Gastrocnemius medialis (tissue), 4 donors: ENCODE measurements at regions not wholly inside any gene's neighbourhood (a gene's known extent, or its start where the extent isn't known, plus 50 kb on each side); places are given as distances from the start of the nearest gene placed in this dataset.
"Not testable (repeated sequence)": the region's sequence is repeated elsewhere in the genome, so short reads cannot be mapped to it uniquely, and the experiment has no call there.

Experiments
- ATAC-seq, 2 donors: fragments of 150-250 bp; one replicate each; pipeline ENCODE4 v1.9.1; 2016
- DNase-seq, 2 donors: peaks; one replicate each; pipeline ENCODE4 v3.0.0-alpha.2; 2019
- H3K27ac ChIP-seq, 4 donors: fragments of 200-600 bp; sonication (generic); 1 replicate in 1 of 4; 2 replicates in 3 of 4; pipeline ENCODE4 v1.5.1; 2016 to 2018; ENCODE audit warnings: mild to moderate bottlenecking in 2 of 4, moderate library complexity in 1 of 4
- H3K27me3 ChIP-seq, 3 donors: fragments of 200-600 bp; sonication (generic) in 2 of 3; 1 replicate in 1 of 3; 2 replicates in 2 of 3; pipeline versions ENCODE4 v1.5.1 to v1.6.0; 2016 to 2019; ENCODE audit warnings: mild to moderate bottlenecking in 1 of 3, moderate library complexity in 1 of 3
- H3K36me3 ChIP-seq, 2 donors: fragments of 200-600 bp; sonication (generic) in 1 of 2; one replicate each; pipeline ENCODE4 v1.5.1; 2017 to 2018
- H3K4me1 ChIP-seq, 2 donors: fragments of 200-600 bp; sonication (generic) in 1 of 2; one replicate each; pipeline ENCODE4 v1.5.1; 2016 to 2017; ENCODE audit warnings: mild to moderate bottlenecking in 2 of 2
- H3K4me3 ChIP-seq, 4 donors: fragments of 200-600 bp; sonication (generic) in 3 of 4; 1 replicate in 1 of 4; 2 replicates in 3 of 4; pipeline ENCODE4 v1.5.1; 2016 to 2019; ENCODE audit warnings: mild to moderate bottlenecking in 2 of 4
- H3K9me3 ChIP-seq, 3 donors: fragments of 200-600 bp; sonication (generic) in 2 of 3; 1 replicate in 1 of 3; 2 replicates in 2 of 3; pipeline ENCODE4 v1.5.1; 2016 to 2019
- POLR2A ChIP-seq, 2 donors: fragments of 450-650 bp; IDR thresholded peaks; one replicate each; pipeline ENCODE4 v1.6.1; 2017; ENCODE audit warnings: antibody characterized with exemption in 2 of 2, mild to moderate bottlenecking in 2 of 2, moderate library complexity in 2 of 2
- in situ Hi-C, 4 donors: fragments of 200-750 bp; cut with MboI; loops; one replicate each; pipeline versions ENCODE4 v1.15.0 to v1.8.0; 2017; ENCODE audit warnings: low sequenced_read_pairs in 4 of 4
- intact Hi-C: fragments of 100-400 bp; cut with DNase I; formaldehyde crosslinking; loops from one replicate; pipeline ENCODE4 v1.15.1; 2023; ENCODE audit warnings: low total_unique reads
- TF ChIP-seq, protein P1 (sequence below), 5 experiments: fragments of 450-650 bp in 3 of 5; fragments of 200-600 bp in 2 of 5; sonication (generic) in 2 of 5; IDR thresholded peaks in 4 of 5; conservative IDR thresholded peaks in 1 of 5; 1 replicate in 4 of 5; 2 replicates in 1 of 5; pipeline ENCODE4 v1.5.1; 2016 to 2019; ENCODE audit warnings: antibody characterized with exemption in 5 of 5, mild to moderate bottlenecking in 3 of 5, moderate library complexity in 3 of 5

DNA sequence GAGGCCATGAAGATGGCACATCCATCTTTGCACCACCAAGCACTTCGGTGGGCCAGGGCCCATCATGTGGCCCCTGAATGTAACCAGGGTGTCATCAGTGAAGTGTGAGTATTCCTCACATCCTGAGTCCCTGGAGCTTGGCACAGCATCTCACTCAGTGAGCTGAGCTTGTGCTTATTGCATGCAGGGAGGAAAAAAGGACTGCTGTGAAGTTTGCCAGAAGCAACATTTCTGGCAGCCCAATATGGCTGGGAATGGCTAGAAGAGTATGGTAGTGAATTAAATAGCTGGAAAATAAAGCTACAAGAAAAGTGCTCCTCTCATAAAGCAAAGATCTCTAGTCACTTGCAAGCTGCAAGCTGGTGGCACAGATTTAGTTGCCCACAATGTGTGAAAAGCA is 109.3 kb downstream of the TNFSF18 start:
- Histone ChIP-seq H3K27me3 (no peaks in the 10 kb centered on the region), H3K27ac (no peak overlapping the region), H3K4me1 (no peaks in the 10 kb centered on the region), H3K4me3 (no peak overlapping the region), H3K9me3 (no peaks in the 10 kb centered on the region), H3K36me3 (no peaks in the 10 kb centered on the region)
- TF ChIP-seq, protein P1, sequence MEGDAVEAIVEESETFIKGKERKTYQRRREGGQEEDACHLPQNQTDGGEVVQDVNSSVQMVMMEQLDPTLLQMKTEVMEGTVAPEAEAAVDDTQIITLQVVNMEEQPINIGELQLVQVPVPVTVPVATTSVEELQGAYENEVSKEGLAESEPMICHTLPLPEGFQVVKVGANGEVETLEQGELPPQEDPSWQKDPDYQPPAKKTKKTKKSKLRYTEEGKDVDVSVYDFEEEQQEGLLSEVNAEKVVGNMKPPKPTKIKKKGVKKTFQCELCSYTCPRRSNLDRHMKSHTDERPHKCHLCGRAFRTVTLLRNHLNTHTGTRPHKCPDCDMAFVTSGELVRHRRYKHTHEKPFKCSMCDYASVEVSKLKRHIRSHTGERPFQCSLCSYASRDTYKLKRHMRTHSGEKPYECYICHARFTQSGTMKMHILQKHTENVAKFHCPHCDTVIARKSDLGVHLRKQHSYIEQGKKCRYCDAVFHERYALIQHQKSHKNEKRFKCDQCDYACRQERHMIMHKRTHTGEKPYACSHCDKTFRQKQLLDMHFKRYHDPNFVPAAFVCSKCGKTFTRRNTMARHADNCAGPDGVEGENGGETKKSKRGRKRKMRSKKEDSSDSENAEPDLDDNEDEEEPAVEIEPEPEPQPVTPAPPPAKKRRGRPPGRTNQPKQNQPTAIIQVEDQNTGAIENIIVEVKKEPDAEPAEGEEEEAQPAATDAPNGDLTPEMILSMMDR (IDR thresholded peaks at IDR 0.05 in 4 of 5, conservative IDR thresholded peaks at IDR 0.05 in 1 of 5) = no peak
- no peak for TF ChIP-seq POLR2A (IDR thresholded peaks at IDR 0.05)
- ATAC-seq (no peak), DNase-seq (no peak)
- intact Hi-C loops (no loop called here), in situ Hi-C loops (no loop called here)

DNA sequence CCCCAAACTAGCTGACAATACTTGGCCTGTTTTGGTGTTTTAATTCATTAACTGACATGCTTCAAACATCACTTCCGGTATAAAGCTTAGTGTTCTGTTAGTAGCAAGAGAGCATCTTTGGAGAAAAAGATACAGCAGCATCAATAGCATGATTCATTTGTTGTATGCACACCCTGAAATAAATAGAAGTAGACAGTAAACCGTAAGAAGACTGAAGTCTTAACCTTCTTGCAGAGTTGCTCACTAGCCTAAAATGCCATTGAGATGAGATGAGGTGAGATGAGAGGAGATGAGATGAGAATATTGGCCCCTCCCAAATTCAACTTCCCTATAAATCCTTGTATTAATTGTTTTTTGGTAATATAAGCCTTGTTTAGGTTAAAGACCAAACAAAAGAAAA is 108.8 kb downstream of the TNFSF18 start:
- intact Hi-C loops = no loop called here
- DNase-seq = no peak
- Histone ChIP-seq H3K9me3 (no peaks in the 10 kb centered on the region), H3K4me1 (no peaks in the 10 kb centered on the region), H3K27me3 (no peaks in the 10 kb centered on the region), H3K36me3 (no peaks in the 10 kb centered on the region), H3K27ac (no peak overlapping the region), H3K4me3 (no peak overlapping the region)
- no peak for TF ChIP-seq POLR2A (IDR thresholded peaks at IDR 0.05)
- in situ Hi-C loops = no loop called here
- ATAC-seq = no peak

DNA sequence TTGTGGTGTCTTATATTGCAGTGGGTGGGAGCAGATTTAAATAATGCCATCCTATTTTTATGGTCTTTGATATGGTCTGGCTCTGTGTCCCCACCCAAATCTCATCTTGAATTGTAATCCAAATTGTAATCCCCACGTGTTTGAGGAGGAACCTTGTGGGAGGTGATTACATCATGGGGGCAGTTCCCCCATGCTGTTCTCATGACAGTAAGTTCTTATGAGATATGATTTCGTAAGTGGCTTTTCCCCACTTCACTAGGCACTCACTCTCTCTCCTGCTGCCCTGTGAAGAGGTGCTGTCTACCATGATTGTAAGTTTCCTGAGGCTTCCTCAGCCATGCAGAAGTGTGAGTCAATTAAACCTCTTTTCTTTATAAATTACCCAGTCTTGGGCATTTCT is 107.6 kb downstream of the TNFSF18 start:
- H3K36me3 ChIP-seq, intact Hi-C loops: not testable (repeated sequence)

DNA sequence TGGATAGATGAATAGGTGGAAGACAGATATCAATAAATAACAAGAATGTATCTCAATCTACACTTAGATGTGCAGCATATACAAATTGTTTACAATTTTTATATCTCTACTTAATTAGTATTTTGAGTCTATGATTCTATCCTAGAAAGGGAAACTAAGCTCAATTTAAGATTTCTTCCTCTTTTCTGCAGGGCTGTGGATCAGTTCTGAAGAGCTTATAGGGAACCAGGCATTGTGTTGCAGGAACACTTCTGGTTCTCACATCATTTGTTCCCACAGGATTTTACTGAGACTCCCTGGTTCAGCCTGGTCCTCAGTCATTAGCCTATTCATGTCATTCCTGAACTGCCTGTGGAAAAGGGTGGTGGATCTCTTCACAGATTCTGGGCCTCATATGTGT is 105.8 kb downstream of the TNFSF18 start:
- Histone ChIP-seq H3K27me3 (no peaks in the 10 kb centered on the region), H3K4me1 (no peaks in the 10 kb centered on the region), H3K27ac (no peak overlapping the region), H3K4me3 (no peak overlapping the region), H3K9me3 (no peaks in the 10 kb centered on the region), H3K36me3 (no peaks in the 10 kb centered on the region)
- DNase-seq = no peak
- intact Hi-C loops (no loop called here), in situ Hi-C loops (no loop called here)
- TF ChIP-seq, protein P1 (IDR thresholded peaks at IDR 0.05 in 4 of 5, conservative IDR thresholded peaks at IDR 0.05 in 1 of 5) = no peak
- no peak for TF ChIP-seq POLR2A (IDR thresholded peaks at IDR 0.05)
- no peak for ATAC-seq

More for the DNA sequence above, 107.6 kb downstream of the TNFSF18 start:
- H3K9me3 ChIP-seq, ATAC-seq, in situ Hi-C loops, DNase-seq, H3K27me3 ChIP-seq, H3K27ac ChIP-seq, H3K4me3 ChIP-seq, H3K4me1 ChIP-seq: not testable (repeated sequence)

DNA sequence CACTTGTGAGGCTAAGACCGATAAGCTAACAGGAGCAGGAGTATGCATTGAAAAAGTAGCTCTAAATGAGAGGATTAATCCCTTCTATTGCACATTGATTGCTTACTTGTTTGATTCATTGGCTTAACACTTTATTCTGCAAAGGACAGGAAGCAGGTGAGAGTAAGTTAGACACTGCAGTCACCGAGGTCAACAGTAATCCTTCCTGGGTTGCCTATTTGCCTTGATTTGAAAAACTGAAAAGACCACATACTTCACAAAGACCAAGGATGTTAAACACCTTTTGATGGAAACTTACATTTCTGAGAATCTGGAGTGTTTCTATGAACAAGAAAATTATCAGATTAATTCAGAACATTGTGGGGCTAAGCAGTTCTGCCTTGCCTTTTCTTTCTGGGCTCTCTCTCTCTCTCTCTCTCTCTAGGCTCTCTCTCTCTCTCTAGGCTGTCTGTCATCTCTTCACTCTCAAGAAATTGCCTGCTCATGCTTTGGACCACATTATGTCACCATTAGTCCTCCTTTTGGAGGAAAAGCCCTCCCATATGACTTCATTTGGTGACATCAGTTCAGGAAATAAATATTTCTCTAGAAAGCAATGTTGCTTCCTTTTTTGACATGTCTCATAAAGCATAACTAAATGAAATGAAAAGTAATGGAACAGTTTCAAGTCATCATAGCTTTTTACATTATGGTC is 103.8 kb downstream of the TNFSF18 start:
- intact Hi-C loops = no loop called here

More for the DNA sequence above, 103.8 kb downstream of the TNFSF18 start:
- no peaks in the 10 kb centered on the region for H3K27me3 ChIP-seq
- no peaks in the 10 kb centered on the region for H3K4me1 ChIP-seq
- H3K27ac ChIP-seq = no peak overlapping the region
- ATAC-seq = no peak
- in situ Hi-C loops = no loop called here
- no peak overlapping the region for H3K4me3 ChIP-seq
- no peak for DNase-seq
- no peaks in the 10 kb centered on the region for H3K36me3 ChIP-seq
- H3K9me3 ChIP-seq = no peaks in the 10 kb centered on the region
- TF ChIP-seq, protein P1 (IDR thresholded peaks at IDR 0.05 in 4 of 5, conservative IDR thresholded peaks at IDR 0.05 in 1 of 5) = no peak
- no peak for TF ChIP-seq POLR2A (IDR thresholded peaks at IDR 0.05)
